ENCODE measurements at regions not wholly inside any gene's neighbourhood (a gene's known extent, or its start where the extent isn't known, plus 50 kb on each side); places are given as distances from the start of the nearest gene placed in this dataset.

DNA sequence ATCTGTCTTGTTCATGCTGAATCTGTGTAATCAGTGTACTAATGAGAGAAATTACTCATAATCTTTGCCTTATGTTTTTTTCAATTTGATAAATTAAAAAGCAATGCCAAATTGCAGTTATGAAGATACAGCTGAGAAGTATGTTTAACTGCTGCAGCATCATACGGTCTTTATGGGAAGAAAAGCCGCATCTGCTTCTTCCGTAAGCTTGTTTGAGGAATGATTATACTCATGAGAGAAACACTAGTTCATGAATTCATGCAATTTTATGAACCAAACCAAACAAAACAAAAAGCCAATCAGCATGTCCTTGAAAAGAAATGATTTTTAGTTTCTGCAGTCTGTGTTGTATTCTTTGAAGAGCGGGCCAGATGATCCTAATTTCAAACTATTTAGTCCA is 275.9 kb upstream of the ARHGEF26 start:
- TF ChIP-seq POLR2A (IDR thresholded peaks at IDR 0.05) = no peak
- TF ChIP-seq, protein P1, sequence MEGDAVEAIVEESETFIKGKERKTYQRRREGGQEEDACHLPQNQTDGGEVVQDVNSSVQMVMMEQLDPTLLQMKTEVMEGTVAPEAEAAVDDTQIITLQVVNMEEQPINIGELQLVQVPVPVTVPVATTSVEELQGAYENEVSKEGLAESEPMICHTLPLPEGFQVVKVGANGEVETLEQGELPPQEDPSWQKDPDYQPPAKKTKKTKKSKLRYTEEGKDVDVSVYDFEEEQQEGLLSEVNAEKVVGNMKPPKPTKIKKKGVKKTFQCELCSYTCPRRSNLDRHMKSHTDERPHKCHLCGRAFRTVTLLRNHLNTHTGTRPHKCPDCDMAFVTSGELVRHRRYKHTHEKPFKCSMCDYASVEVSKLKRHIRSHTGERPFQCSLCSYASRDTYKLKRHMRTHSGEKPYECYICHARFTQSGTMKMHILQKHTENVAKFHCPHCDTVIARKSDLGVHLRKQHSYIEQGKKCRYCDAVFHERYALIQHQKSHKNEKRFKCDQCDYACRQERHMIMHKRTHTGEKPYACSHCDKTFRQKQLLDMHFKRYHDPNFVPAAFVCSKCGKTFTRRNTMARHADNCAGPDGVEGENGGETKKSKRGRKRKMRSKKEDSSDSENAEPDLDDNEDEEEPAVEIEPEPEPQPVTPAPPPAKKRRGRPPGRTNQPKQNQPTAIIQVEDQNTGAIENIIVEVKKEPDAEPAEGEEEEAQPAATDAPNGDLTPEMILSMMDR (IDR thresholded peaks at IDR 0.05) = no peak

Measured in adrenal gland (tissue), 5 donors.